ENCODE measurements at regions not wholly inside any gene's neighbourhood (a gene's known extent, or its start where the extent isn't known, plus 50 kb on each side); places are given as distances from the start of the nearest gene placed in this dataset.

DNA sequence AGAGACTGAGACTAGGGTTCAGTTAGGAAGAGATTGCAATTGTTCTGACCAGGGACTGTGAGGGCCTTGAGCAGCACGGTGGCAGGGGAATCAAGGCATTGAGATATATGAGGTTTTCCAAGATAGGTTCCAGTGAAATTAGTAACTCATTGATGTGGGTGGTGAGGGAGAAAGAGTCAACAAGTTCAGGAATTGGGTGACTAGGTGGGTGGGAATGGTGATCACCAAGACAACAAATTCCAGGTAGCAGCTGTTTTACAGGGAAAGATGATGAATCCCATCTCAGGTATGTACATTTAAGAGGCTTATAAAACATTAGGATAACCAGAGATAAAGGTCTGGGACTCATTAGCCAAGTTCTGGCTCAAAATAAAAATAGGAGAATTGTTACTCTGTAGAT, 251.5 kb upstream of the MGAT5 start:
- Histone ChIP-seq H2BK5ac (ENCODE audit: insufficient read length, low read length) (no peak overlapping the region), H2AFZ (ENCODE audit: low read length) (no peak overlapping the region), H3K23ac (ENCODE audit: insufficient read length, low read depth, low read length) (no peak overlapping the region), H3K79me1 (ENCODE audit: insufficient read depth, low read depth, low read length, poor library complexity, severe bottlenecking) (no peaks in the 10 kb centered on the region), H4K91ac (ENCODE audit: insufficient read length, low read depth, low read length) (no peak overlapping the region), H3K4me1 (ENCODE audit: insufficient read depth, low read length) (no peaks in the 10 kb centered on the region), H3K9ac (ENCODE audit: extremely low read depth, insufficient read length, low read length) (no peak overlapping the region), H4K20me1 (ENCODE audit: control insufficient read depth, insufficient read depth, insufficient read length) (no peaks in the 10 kb centered on the region), H4K5ac (ENCODE audit: insufficient read length, low read depth, low read length) (no peak overlapping the region), H3K4me2 (ENCODE audit: insufficient read depth, insufficient read length, low read length) (no peak overlapping the region), H2BK12ac (ENCODE audit: insufficient read length, low read depth, low read length) (no peak overlapping the region), H3K27ac (ENCODE audit: insufficient read length, low read depth, low read length) (no peak overlapping the region), H3K56ac (ENCODE audit: insufficient read length, low read depth, low read length) (no peak overlapping the region), H3T11ph (ENCODE audit: low read length) (no peak overlapping the region), H3K4ac (ENCODE audit: low read depth, low read length) (no peak overlapping the region), H2BK20ac (ENCODE audit: low read depth, low read length, poor library complexity, severe bottlenecking) (no peak overlapping the region), H2BK120ac (ENCODE audit: low read depth, low read length, poor library complexity, severe bottlenecking) (no peak overlapping the region), H3K14ac (ENCODE audit: insufficient read depth, low read length) (no peak overlapping the region), H4K8ac (replicated peaks; ENCODE audit: insufficient read length, low read depth, low read length) (no peak overlapping the region), H3K18ac (ENCODE audit: insufficient read length, low read depth, low read length) (no peak overlapping the region), H3K23me2 (ENCODE audit: insufficient read length, low read depth, low read length, poor library complexity, severe bottlenecking) (no peaks in the 10 kb centered on the region), H3K79me2 (ENCODE audit: insufficient read depth, low read length) (no peaks in the 10 kb centered on the region), H2BK15ac (ENCODE audit: low read depth, low read length) (no peak overlapping the region), H3K27me3 (ENCODE audit: insufficient read depth, low read length) (no peaks in the 10 kb centered on the region), H2AK5ac (ENCODE audit: insufficient read length, low read length) (no peak overlapping the region), H3K9me3 (ENCODE audit: control insufficient read depth, low read depth, low read length) (no peaks in the 10 kb centered on the region)
- H3K4me3 Mint-ChIP-seq, result no peak overlapping the region
- no peaks in the 10 kb centered on the region for H3K9me3 Mint-ChIP-seq
- H3K36me3 Mint-ChIP-seq (ENCODE audit: insufficient read depth in 1 of 3, low read depth in 3 of 3), result no peaks in the 10 kb centered on the region
- H3K27me3 Mint-ChIP-seq (ENCODE audit: low read depth), result no peaks in the 10 kb centered on the region
- H3K4me1 Mint-ChIP-seq, result no peaks in the 10 kb centered on the region
- no peak for DNase-seq
- no CpG with 5 or more reads among the region's 1 CpG for WGBS (ENCODE audit: extremely low coverage, insufficient read length, low lambda C conversion rate)
- TF ChIP-seq, protein P1, sequence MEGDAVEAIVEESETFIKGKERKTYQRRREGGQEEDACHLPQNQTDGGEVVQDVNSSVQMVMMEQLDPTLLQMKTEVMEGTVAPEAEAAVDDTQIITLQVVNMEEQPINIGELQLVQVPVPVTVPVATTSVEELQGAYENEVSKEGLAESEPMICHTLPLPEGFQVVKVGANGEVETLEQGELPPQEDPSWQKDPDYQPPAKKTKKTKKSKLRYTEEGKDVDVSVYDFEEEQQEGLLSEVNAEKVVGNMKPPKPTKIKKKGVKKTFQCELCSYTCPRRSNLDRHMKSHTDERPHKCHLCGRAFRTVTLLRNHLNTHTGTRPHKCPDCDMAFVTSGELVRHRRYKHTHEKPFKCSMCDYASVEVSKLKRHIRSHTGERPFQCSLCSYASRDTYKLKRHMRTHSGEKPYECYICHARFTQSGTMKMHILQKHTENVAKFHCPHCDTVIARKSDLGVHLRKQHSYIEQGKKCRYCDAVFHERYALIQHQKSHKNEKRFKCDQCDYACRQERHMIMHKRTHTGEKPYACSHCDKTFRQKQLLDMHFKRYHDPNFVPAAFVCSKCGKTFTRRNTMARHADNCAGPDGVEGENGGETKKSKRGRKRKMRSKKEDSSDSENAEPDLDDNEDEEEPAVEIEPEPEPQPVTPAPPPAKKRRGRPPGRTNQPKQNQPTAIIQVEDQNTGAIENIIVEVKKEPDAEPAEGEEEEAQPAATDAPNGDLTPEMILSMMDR (conservative IDR thresholded peaks at IDR 0.05), result no peak
- H3K27ac Mint-ChIP-seq, result no peak overlapping the region
